NCI-H187 treated with DMSO at 0.1 percent for 48 hours (cell line): ENCODE measurements at regions not wholly inside any gene's neighbourhood (a gene's known extent, or its start where the extent isn't known, plus 50 kb on each side); places are given as distances from the start of the nearest gene placed in this dataset.
"Not testable (repeated sequence)": the region's sequence is repeated elsewhere in the genome, so short reads cannot be mapped to it uniquely, and the experiment has no call there.

ENCODE experiments used
- DNase-seq: peaks from one replicate; lab custom pipeline; 2025; lab: John Stamatoyannopoulos, UW

GRCh38 chr4:87901422-87901992, 68.7 kb downstream of the MEPE start:
- DNase-seq: no peak

GRCh38 chr4:87904639-87905160, 70.8 kb upstream of the SPP1 start:
- DNase-seq: no peak

- DNase-seq: no peak
Measured at GRCh38 chr4:87908336-87908735, 67.2 kb upstream of the SPP1 start.

DNA sequence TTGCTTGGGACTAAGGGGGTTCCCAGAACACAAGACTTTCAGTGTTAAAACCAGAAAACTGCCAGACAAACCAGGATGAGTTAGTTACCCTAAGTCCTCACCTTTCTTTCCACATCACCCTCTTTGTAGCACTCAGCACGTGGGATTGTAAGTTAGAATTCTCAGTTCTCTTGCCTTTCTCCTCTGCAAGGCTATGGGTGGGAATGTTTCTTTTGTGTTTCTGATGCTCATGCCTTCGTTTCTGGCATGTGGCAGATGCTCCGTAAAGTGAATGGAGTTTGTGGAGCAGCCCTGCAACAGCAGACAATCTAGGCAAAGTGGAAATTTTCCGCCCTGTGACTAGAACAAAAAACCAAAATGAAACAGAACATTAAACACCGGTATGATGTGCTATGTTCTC, 64.7 kb upstream of the SPP1 start:
- no peak for DNase-seq

GRCh38 chr4:87911252-87911774, 64.2 kb upstream of the SPP1 start:
- peak; percentile 6 for DNase-seq

DNA sequence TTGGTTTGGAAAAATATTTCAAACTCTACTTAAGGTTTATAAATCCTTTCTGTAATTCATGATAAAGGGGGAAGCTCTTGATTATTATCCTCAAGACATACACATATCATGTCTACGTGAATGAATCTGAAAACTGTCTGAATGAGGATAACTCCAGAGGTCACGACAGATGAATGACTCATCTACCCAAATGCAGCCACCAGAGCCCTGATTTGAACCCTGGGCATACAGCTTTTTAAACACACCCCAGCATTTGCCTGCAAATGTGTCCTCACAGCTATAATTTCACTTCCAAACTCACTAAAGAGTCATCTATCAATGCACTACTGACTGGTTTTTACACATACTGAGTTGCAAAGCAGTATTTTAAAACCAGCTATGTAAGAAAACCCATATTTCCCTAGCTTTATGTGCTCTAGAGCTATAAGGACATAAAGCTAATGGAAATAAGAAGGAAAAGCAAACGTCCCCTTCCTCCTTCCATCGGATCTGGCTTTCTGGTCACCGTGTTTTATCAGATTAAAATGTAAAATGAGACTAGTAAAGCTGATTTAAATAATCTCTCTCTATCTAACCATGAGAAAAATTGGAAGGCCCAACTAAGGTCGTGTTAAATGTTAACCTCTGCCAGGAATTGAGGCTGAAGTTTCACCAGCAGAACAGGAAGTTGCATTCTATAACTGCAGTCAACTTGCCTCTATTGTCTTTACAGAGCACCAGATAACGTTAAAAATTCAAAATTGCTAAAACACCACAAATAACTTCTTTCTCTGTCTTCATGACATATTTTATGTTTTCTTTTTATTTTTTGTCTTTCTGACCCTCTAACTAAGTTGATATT, 63.1 kb upstream of the SPP1 start:
- no peak for DNase-seq

DNA sequence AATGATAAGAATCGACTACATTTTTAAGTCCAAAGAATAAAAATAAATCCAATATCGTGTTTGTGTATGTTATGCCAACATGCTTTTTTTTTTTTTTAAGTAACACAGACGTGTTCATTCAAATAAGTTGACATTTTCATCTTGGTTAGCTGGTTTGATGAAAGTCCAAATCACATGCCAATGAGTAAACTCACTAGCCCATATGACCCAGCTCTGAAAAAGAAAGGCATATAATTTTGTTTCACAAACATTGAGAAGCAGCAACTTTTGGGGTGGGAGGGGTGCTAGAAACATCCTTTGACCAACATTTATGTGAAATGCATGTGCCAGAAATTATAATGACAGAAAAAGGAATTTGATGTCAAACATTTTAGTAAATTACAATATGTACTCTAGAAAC, 61.6 kb upstream of the SPP1 start:
- DNase-seq: no peak

- no peak for DNase-seq
Measured at GRCh38 chr4:87915621-87916020, 59.9 kb upstream of the SPP1 start.

DNA sequence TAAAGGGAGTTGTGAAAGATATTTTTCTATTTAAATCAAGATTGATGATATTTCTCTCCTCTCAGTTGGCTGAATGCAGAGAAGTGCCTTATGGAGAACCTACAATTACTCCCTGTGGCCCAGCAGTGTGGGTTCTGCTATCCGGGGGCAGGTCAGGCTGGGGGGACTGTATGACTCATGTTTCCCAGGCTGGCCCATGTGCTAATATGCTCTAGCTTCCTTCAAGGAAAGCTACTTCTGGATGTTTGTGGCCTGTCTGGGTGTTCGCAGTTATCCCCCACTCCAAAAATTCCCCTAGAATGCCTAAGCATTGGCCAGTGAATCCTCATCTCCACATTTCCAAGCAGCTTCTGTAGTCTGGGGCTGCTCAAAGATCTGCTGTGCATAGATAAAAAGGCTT, 58.9 kb upstream of the SPP1 start:
- no peak for DNase-seq

DNA sequence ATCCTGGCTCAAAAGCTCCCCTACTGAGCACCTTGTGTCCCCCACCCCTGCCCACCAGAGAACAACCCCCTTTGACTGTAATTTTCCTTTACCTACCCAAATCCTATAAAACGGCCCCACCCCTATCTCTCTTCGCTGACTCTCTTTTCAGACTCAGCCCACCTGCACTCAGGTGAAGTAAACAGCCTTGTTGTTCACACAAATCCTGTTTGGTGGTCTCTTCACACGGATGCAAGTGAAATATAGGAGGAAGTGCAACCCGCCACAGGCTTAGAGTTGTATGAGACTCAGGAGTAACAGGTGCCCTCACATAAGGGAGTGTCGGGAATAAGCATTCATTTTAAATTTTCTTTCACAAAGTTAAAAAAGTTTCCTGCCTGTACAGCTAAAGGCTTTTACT, 57.6 kb upstream of the SPP1 start:
- not testable (repeated sequence) for DNase-seq

DNA sequence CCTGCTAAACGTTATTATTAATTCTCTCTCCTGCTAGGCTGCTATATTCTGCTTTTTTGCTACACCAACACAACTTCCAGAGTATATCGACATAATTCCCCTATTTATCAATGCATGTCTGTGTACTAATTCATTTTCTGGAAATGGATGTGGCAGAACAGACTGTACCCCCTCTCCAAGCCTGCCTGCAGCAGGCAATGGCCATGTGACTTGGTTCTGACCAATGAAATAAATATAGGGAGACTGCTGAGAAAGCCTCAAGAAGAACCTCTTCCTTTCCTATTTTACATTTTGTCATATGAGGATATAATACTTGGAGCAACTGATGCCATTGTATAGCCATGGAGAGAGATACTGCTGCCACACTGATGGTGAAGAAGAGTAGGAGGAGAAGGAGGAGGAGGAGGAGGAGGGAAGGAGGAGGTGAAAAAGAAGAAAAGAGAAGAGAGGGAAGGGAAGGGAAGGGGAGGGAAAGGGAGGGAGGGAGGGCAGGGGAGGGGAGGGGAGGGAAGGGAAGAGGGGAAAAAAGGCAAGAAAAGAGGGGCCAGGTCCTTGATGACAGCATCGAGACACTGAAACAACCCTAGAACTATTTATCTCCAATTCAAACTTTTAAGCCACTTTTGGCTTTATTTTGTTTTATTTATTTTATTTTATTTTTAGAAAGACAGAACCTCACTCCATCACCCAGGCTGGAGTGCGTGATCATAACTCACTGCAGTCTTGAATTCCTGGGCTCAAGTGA, 57.0 kb upstream of the SPP1 start:
- DNase-seq: no peak

GRCh38 chr4:87919304-87919703, 56.2 kb upstream of the SPP1 start:
- not testable (repeated sequence) for DNase-seq

DNA sequence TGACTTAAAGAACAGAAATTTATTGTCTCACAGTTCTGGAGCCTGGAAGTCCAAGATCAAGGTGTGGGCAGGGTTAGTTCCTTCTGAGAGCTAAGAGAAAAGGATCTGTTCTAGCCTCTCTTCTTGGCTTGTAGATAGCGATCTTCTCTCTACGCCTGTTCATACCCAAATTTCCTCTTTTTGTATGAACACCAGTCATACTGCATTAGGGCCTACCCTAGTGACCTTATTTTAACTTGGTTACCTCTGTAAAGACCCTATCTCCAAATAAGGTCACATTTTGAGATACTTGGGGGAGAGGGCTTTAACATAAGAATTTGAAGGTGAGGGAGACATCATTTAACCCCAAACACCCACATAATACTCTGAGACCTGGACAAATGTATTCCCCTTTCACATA, 55.6 kb upstream of the SPP1 start:
- DNase-seq: no peak

DNA sequence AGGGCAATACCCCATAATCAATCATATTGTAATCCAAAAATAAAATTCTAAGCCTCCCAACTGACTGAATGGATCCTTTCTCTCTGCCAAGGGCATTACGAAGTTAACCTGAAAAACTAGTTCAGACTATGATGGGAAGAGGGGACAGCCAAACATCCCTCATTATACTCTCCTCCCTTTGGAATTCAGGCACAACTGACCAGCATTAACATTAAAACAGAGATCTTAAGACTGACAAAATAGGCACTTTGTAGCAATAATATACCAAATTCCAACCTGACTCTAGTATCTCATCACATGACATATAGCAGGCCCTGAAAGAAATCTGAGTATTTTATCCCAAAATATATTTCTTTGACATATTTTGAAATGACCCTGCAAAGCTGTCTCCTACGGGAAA, 55.0 kb upstream of the SPP1 start:
- DNase-seq: no peak

DNA sequence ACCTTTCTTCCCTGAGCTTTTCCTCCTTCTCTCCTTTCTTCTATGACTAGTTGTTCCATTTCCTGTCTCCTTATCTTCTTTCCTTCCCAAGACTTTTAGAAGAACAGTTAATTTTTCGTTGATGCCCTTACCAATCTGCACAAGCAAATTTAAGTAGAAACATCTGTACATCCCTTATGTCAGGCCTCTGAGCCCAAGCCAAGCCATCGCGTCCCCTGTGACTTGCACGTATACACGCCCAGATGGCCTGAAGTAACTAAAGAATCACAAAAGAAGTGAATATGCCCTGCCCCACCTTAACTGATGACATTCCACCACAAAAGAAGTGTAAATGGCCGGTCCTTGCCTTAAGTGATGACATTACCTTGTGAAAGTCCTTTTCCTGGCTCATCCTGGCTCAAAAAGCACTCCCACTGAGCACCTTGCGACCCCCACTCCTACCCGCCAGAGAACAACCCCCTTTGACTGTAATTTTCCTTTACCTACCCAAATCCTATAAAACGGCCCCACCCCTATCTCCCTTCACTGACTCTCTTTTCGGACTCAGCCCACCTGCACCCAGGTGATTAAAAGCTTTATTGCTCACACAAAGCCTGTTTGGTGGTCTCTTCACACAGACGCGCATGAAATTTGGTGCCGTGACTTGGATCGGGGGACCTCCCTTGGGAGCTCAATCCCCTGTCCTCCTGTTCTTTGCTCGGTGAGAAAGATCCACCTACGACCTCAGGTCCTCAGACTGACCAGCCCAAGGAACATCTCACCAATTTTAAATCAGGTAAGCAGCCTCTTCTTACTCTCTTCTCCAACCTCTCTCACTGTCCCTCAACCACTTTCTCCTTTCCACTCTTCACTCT, 53.7 kb upstream of the SPP1 start:
- DNase-seq: not testable (repeated sequence)

DNA sequence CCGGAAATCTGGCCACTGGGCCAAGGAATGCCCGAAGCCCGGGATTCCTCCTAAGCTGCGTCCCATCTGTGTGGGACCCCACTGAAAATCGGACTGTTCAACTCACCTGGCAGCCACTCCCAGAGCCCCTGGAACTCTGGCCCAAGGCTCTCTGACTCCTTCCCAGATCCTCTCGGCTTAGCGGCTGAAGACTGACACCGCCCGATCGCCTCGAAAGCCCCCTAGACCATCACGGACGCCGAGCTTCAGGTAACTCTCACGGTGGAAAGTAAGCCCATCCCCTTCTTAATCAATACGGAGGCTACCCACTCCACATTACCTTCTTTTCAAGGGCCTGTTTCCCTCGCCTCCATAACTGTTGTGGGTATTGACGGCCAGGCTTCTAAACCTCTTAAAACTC, 51.4 kb upstream of the SPP1 start:
- DNase-seq: not testable (repeated sequence)
